HG03025 (cell line): ENCODE measurements at regions not wholly inside any gene's neighbourhood (a gene's known extent, or its start where the extent isn't known, plus 50 kb on each side); places are given as distances from the start of the nearest gene placed in this dataset.
"Not testable (repeated sequence)": the region's sequence is repeated elsewhere in the genome, so short reads cannot be mapped to it uniquely, and the experiment has no call there.

Source experiments
- ATAC-seq: cut with Tn5 transposase; IDR thresholded peaks from one replicate; pipeline ENCODE4 v1.9.1; 2021; ENCODE audit warnings: mild to moderate bottlenecking, moderate library complexity; ENCODE audit not compliant: unreplicated experiment, low FRiP score

- ATAC-seq: no peak
Measured at GRCh38 chr4:65265526-65265925, 404.8 kb downstream of the EPHA5 start.

- ATAC-seq: no peak
Measured at GRCh38 chr4:65259296-65259695, 411.0 kb downstream of the EPHA5 start.

GRCh38 chr4:65250916-65251315 lies 419.4 kb downstream of the EPHA5 start:
- no peak for ATAC-seq

GRCh38 chr4:65249111-65249510 lies 421.2 kb downstream of the EPHA5 start:
- ATAC-seq: no peak

GRCh38 chr4:65242156-65242846 lies 428.0 kb downstream of the EPHA5 start:
- ATAC-seq: no peak

GRCh38 chr4:65241257-65241997 lies 428.9 kb downstream of the EPHA5 start:
- no peak for ATAC-seq

- no peak for ATAC-seq
Measured at GRCh38 chr4:65234061-65234460, 436.2 kb downstream of the EPHA5 start.

- ATAC-seq: no peak
Measured at GRCh38 chr4:65227628-65228027, 442.7 kb downstream of the EPHA5 start.

- ATAC-seq: no peak
Measured at GRCh38 chr4:65223601-65224000, 446.7 kb downstream of the EPHA5 start.

GRCh38 chr4:65223074-65223473 lies 447.2 kb downstream of the EPHA5 start:
- not testable (repeated sequence) for ATAC-seq

GRCh38 chr4:65217179-65217578 lies 453.1 kb downstream of the EPHA5 start:
- no peak for ATAC-seq

GRCh38 chr4:65202853-65203236 lies 467.4 kb downstream of the EPHA5 start:
- ATAC-seq: peak; percentile 80

GRCh38 chr4:65202165-65202852 lies 468.0 kb downstream of the EPHA5 start:
- ATAC-seq: peak; percentile 83

GRCh38 chr4:65195666-65196065 lies 474.6 kb downstream of the EPHA5 start:
- ATAC-seq: no peak

- ATAC-seq: no peak
Measured at GRCh38 chr4:65195002-65195401, 475.3 kb downstream of the EPHA5 start.

GRCh38 chr4:65193985-65194384 lies 476.3 kb downstream of the EPHA5 start:
- ATAC-seq: no peak

GRCh38 chr4:65190780-65191179 lies 479.5 kb downstream of the EPHA5 start:
- no peak for ATAC-seq

- no peak for ATAC-seq
Measured at GRCh38 chr4:65175585-65175984, 494.7 kb downstream of the EPHA5 start.

GRCh38 chr4:65170768-65171514 lies 499.3 kb downstream of the EPHA5 start:
- no peak for ATAC-seq

GRCh38 chr4:65167719-65168118 lies 502.6 kb downstream of the EPHA5 start:
- ATAC-seq: no peak

GRCh38 chr4:65152205-65152604 lies 518.1 kb downstream of the EPHA5 start:
- ATAC-seq: no peak
